HG03095 (cell line): ENCODE measurements at regions not wholly inside any gene's neighbourhood (a gene's known extent, or its start where the extent isn't known, plus 50 kb on each side); places are given as distances from the start of the nearest gene placed in this dataset.

Experiments
- ATAC-seq: cut with Tn5 transposase; IDR thresholded peaks from one replicate; pipeline ENCODE4 v1.9.1; 2021; ENCODE audit warnings: moderate library complexity; ENCODE audit not compliant: unreplicated experiment

- no peak for ATAC-seq
Observed at GRCh38 chr2:162974771-162975170, 136.2 kb upstream of the KCNH7 start.

- no peak for ATAC-seq
Observed at GRCh38 chr2:162972383-162972782, 133.8 kb upstream of the KCNH7 start.

- ATAC-seq, result no peak
Observed at GRCh38 chr2:162968306-162968705, 129.7 kb upstream of the KCNH7 start.

- no peak for ATAC-seq
Observed at GRCh38 chr2:162967811-162968210, 129.2 kb upstream of the KCNH7 start.

- no peak for ATAC-seq
Observed at GRCh38 chr2:162967147-162967546, 128.6 kb upstream of the KCNH7 start.

GRCh38 chr2:162965191-162965590 is 126.6 kb upstream of the KCNH7 start:
- ATAC-seq, result no peak

- ATAC-seq, result no peak
Observed at GRCh38 chr2:162964513-162964912, 125.9 kb upstream of the KCNH7 start.

GRCh38 chr2:162963156-162963555 is 124.6 kb upstream of the KCNH7 start:
- ATAC-seq, result no peak

- no peak for ATAC-seq
Observed at GRCh38 chr2:162945785-162946184, 107.2 kb upstream of the KCNH7 start.

- no peak for ATAC-seq
Observed at GRCh38 chr2:162938387-162938786, 99.8 kb upstream of the KCNH7 start.

- ATAC-seq, result no peak
Observed at GRCh38 chr2:162934191-162934590, 95.6 kb upstream of the KCNH7 start.

- no peak for ATAC-seq
Observed at GRCh38 chr2:162932416-162932815, 93.8 kb upstream of the KCNH7 start.

GRCh38 chr2:162929571-162929970 is 91.0 kb upstream of the KCNH7 start:
- no peak for ATAC-seq

GRCh38 chr2:162928356-162928755 is 89.8 kb upstream of the KCNH7 start:
- no peak for ATAC-seq

- ATAC-seq, result no peak
Observed at GRCh38 chr2:162926907-162927306, 88.3 kb upstream of the KCNH7 start.

- ATAC-seq, result no peak
Observed at GRCh38 chr2:162926501-162926900, 87.9 kb upstream of the KCNH7 start.

GRCh38 chr2:162925595-162925994 is 87.0 kb upstream of the KCNH7 start:
- ATAC-seq, result no peak

GRCh38 chr2:162919111-162919510 is 80.5 kb upstream of the KCNH7 start:
- no peak for ATAC-seq

GRCh38 chr2:162917626-162918025 is 79.1 kb upstream of the KCNH7 start:
- ATAC-seq, result no peak

- no peak for ATAC-seq
Observed at GRCh38 chr2:162916286-162916801, 77.8 kb upstream of the KCNH7 start.

- no peak for ATAC-seq
Observed at GRCh38 chr2:162915858-162916257, 77.3 kb upstream of the KCNH7 start.

GRCh38 chr2:162914161-162914560 is 75.6 kb upstream of the KCNH7 start:
- ATAC-seq, result no peak

GRCh38 chr2:162912787-162913186 is 74.2 kb upstream of the KCNH7 start:
- ATAC-seq, result no peak

- no peak for ATAC-seq
Observed at GRCh38 chr2:162908567-162908966, 70.0 kb upstream of the KCNH7 start.
